ENCODE measurements at regions not wholly inside any gene's neighbourhood (a gene's known extent, or its start where the extent isn't known, plus 50 kb on each side); places are given as distances from the start of the nearest gene placed in this dataset.

GRCh38 chr16:82535262-82535661 is 91.5 kb upstream of the CDH13 start:
- TF ChIP-seq CTCF (IDR thresholded peaks at IDR 0.05 in 8 of 11, conservative IDR thresholded peaks at IDR 0.05 in 3 of 11) (no peak), POLR2A (IDR thresholded peaks at IDR 0.05) (no peak)
